Neural progenitor cell (in vitro differentiated cells): ENCODE measurements at regions not wholly inside any gene's neighbourhood (a gene's known extent, or its start where the extent isn't known, plus 50 kb on each side); places are given as distances from the start of the nearest gene placed in this dataset.

Experiments
- EZH2 ChIP-seq: fragments of 200-600 bp; sonication (generic); IDR thresholded peaks from 2 replicates; pipeline ENCODE4 v1.6.1; 2017; ENCODE audit warnings: antibody characterized with exemption, mild to moderate bottlenecking, moderate library complexity
- EZH2phosphoT487 ChIP-seq: fragments of 200-600 bp; sonication (generic); IDR thresholded peaks from 2 replicates; pipeline ENCODE4 v1.6.1; 2017; ENCODE audit warnings: antibody characterized with exemption
- TF ChIP-seq, protein P1 (sequence below): fragments of 200-600 bp; sonication (generic); IDR thresholded peaks from 2 replicates; pipeline ENCODE4 v1.5.1; 2017; ENCODE audit warnings: antibody characterized with exemption, mild to moderate bottlenecking

DNA sequence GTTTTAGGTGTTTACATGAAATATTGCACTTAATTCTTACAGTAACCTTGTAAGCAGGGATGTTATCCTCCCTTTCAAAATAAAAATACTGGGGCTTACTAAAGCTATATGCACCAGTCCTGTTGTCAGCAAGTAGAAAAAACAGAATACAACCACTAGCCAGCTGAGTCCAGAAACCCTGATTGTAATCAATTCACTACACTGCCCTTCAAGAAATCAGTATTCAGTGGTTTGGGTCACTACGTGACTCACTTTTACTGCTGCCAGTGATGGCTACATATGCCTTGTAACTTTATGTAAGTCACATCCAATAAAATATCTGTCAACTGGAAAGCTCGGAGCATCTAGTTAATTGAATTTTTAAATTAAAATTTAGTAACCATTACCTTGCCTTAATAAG lies 376.3 kb upstream of the DEPDC1 start:
- no peak for TF ChIP-seq EZH2
- TF ChIP-seq EZH2phosphoT487: no peak
- TF ChIP-seq, protein P1, sequence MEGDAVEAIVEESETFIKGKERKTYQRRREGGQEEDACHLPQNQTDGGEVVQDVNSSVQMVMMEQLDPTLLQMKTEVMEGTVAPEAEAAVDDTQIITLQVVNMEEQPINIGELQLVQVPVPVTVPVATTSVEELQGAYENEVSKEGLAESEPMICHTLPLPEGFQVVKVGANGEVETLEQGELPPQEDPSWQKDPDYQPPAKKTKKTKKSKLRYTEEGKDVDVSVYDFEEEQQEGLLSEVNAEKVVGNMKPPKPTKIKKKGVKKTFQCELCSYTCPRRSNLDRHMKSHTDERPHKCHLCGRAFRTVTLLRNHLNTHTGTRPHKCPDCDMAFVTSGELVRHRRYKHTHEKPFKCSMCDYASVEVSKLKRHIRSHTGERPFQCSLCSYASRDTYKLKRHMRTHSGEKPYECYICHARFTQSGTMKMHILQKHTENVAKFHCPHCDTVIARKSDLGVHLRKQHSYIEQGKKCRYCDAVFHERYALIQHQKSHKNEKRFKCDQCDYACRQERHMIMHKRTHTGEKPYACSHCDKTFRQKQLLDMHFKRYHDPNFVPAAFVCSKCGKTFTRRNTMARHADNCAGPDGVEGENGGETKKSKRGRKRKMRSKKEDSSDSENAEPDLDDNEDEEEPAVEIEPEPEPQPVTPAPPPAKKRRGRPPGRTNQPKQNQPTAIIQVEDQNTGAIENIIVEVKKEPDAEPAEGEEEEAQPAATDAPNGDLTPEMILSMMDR: no peak
